SK-N-SH treated with all-trans-retinoic acid at 6 μM for 48 hours (cell line): ENCODE measurements at regions not wholly inside any gene's neighbourhood (a gene's known extent, or its start where the extent isn't known, plus 50 kb on each side); places are given as distances from the start of the nearest gene placed in this dataset.

Experiments used
- CSDC2 ChIP-seq: fragments of 250-450 bp; sonication (Bioruptor Pico); IDR thresholded peaks from 2 replicates; pipeline ENCODE4 v1.5.0; 2020; ENCODE audit warnings: mild to moderate bottlenecking, moderate library complexity
- GLIS3 ChIP-seq: fragments of 250-450 bp; sonication (Bioruptor Pico); IDR thresholded peaks from 2 replicates; pipeline ENCODE4 v1.5.0; 2020; ENCODE audit warnings: mild to moderate bottlenecking, moderate library complexity
- RARB ChIP-seq: fragments of 250-450 bp; sonication (Bioruptor Pico); IDR thresholded peaks from 2 replicates; pipeline ENCODE4 v1.8.0; 2021; ENCODE audit warnings: mild to moderate bottlenecking, moderate library complexity
- SNAI2 ChIP-seq: fragments of 250-450 bp; sonication (Bioruptor Pico); IDR thresholded peaks from 2 replicates; pipeline ENCODE4 v1.5.0; 2020; ENCODE audit warnings: mild to moderate bottlenecking, moderate library complexity
- TCF4 ChIP-seq: fragments of 250-450 bp; sonication (Bioruptor Pico); IDR thresholded peaks from 2 replicates; pipeline ENCODE4 v1.8.0; 2021; ENCODE audit warnings: mild to moderate bottlenecking, moderate library complexity, borderline replicate concordance
- ZFP3 ChIP-seq: fragments of 250-450 bp; sonication (Bioruptor Pico); IDR thresholded peaks from 2 replicates; pipeline ENCODE4 v1.5.0; 2020; ENCODE audit warnings: mild to moderate bottlenecking, moderate library complexity
- ZNF70 ChIP-seq: fragments of 450-650 bp; formaldehyde crosslinking; IDR thresholded peaks from 2 replicates; pipeline ENCODE4 v1.5.0; 2020; ENCODE audit warnings: mild to moderate bottlenecking, moderate library complexity
- TF ChIP-seq, protein P1 (sequence below): fragments of 250-450 bp; sonication (Bioruptor Pico); IDR thresholded peaks from 2 replicates; pipeline ENCODE4 v1.5.1; 2020; ENCODE audit warnings: low read depth, mild to moderate bottlenecking, moderate library complexity
- TF ChIP-seq, protein P2 (sequence below): fragments of 250-450 bp; sonication (Bioruptor Pico); IDR thresholded peaks from 2 replicates; pipeline ENCODE4 v1.8.0; 2020; ENCODE audit warnings: mild to moderate bottlenecking, moderate library complexity, borderline replicate concordance
- TF ChIP-seq, protein P3 (sequence below): fragments of 250-450 bp; sonication (Bioruptor Pico); IDR thresholded peaks from 2 replicates; pipeline ENCODE4 v1.5.0; 2020; ENCODE audit warnings: mild to moderate bottlenecking, moderate library complexity

DNA sequence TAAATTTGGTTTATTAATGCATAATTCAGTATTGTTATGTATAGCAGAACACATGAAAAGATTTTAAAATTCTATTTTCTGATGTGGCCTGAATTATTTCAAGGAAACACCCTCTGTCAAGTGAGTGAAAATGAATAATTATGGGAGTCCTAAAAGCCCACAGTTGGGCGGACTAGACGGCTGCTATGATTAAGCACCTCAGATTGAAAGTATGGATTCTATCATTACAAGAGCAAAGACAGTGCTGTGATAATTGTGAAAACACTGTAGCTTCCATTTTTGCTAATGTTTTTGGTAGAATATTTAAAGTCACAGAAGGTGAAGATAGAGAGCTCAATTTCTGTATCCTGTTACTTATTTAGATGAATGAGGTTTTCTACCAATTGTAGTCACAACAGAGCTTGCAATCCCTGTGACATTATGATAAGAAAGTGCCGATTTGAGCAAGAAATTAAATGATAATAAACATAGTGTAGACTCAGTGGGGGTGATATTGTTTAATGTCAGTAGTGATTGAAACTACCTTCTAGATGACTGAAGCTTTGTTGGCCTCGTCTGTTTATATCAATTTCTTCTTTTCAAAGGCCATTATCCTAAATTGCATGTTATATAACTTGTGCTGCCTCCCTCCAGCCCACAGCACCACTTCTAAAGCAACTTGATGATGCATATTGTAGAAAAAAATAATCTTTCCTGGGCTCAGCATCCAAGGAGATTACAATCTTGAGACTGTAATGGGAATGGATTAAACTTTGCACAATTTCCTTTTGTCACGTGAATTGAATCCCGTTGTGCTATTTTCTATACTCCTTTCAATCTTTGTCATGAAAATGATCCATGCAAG is 359.8 kb downstream of the BTG1 start:
- TF ChIP-seq RARB (CRISPR knock-in tag), result no peak
- no peak for TF ChIP-seq ZFP3
- TF ChIP-seq ZNF70 (CRISPR knock-in tag), result no peak
- no peak for TF ChIP-seq GLIS3 (CRISPR knock-in tag)
- no peak for TF ChIP-seq SNAI2 (CRISPR knock-in tag)
- no peak for TF ChIP-seq TCF4 (CRISPR knock-in tag)
- TF ChIP-seq, protein P1, sequence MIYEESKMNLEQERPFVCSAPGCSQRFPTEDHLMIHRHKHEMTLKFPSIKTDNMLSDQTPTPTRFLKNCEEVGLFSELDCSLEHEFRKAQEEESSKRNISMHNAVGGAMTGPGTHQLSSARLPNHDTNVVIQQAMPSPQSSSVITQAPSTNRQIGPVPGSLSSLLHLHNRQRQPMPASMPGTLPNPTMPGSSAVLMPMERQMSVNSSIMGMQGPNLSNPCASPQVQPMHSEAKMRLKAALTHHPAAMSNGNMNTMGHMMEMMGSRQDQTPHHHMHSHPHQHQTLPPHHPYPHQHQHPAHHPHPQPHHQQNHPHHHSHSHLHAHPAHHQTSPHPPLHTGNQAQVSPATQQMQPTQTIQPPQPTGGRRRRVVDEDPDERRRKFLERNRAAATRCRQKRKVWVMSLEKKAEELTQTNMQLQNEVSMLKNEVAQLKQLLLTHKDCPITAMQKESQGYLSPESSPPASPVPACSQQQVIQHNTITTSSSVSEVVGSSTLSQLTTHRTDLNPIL (CRISPR knock-in tag), result no peak
- TF ChIP-seq CSDC2, result no peak
- TF ChIP-seq, protein P2, sequence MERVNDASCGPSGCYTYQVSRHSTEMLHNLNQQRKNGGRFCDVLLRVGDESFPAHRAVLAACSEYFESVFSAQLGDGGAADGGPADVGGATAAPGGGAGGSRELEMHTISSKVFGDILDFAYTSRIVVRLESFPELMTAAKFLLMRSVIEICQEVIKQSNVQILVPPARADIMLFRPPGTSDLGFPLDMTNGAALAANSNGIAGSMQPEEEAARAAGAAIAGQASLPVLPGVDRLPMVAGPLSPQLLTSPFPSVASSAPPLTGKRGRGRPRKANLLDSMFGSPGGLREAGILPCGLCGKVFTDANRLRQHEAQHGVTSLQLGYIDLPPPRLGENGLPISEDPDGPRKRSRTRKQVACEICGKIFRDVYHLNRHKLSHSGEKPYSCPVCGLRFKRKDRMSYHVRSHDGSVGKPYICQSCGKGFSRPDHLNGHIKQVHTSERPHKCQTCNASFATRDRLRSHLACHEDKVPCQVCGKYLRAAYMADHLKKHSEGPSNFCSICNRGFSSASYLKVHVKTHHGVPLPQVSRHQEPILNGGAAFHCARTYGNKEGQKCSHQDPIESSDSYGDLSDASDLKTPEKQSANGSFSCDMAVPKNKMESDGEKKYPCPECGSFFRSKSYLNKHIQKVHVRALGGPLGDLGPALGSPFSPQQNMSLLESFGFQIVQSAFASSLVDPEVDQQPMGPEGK (CRISPR knock-in tag), result no peak
- TF ChIP-seq, protein P3, sequence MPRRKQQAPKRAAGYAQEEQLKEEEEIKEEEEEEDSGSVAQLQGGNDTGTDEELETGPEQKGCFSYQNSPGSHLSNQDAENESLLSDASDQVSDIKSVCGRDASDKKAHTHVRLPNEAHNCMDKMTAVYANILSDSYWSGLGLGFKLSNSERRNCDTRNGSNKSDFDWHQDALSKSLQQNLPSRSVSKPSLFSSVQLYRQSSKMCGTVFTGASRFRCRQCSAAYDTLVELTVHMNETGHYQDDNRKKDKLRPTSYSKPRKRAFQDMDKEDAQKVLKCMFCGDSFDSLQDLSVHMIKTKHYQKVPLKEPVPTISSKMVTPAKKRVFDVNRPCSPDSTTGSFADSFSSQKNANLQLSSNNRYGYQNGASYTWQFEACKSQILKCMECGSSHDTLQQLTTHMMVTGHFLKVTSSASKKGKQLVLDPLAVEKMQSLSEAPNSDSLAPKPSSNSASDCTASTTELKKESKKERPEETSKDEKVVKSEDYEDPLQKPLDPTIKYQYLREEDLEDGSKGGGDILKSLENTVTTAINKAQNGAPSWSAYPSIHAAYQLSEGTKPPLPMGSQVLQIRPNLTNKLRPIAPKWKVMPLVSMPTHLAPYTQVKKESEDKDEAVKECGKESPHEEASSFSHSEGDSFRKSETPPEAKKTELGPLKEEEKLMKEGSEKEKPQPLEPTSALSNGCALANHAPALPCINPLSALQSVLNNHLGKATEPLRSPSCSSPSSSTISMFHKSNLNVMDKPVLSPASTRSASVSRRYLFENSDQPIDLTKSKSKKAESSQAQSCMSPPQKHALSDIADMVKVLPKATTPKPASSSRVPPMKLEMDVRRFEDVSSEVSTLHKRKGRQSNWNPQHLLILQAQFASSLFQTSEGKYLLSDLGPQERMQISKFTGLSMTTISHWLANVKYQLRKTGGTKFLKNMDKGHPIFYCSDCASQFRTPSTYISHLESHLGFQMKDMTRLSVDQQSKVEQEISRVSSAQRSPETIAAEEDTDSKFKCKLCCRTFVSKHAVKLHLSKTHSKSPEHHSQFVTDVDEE (CRISPR knock-in tag), result no peak
